NT2/D1 (cell line): ENCODE measurements at regions not wholly inside any gene's neighbourhood (a gene's known extent, or its start where the extent isn't known, plus 50 kb on each side); places are given as distances from the start of the nearest gene placed in this dataset.

Source experiments
- DNase-seq: peaks from one replicate; pipeline ENCODE4 v3.0.0-alpha.2; 2011; ENCODE audit warnings: low read depth, low spot score
- H3K27me3 ChIP-seq: 2 replicates; pipeline ENCODE4 v1.6.0; 2011; ENCODE audit warnings: mild to moderate bottlenecking; ENCODE audit not compliant: insufficient read length, insufficient read depth
- H3K36me3 ChIP-seq: 2 replicates; pipeline ENCODE4 v1.6.1; 2011; ENCODE audit warnings: mild to moderate bottlenecking, low read length, mixed read lengths; ENCODE audit not compliant: insufficient read depth, insufficient read length
- H3K4me1 ChIP-seq: 2 replicates; pipeline ENCODE4 v1.5.1; 2011; ENCODE audit not compliant: insufficient read depth, insufficient read length
- H3K4me3 ChIP-seq: 2 replicates; pipeline ENCODE4 v1.5.1; 2011; ENCODE audit warnings: low read depth; ENCODE audit not compliant: insufficient read length
- H3K9ac ChIP-seq: 2 replicates; pipeline ENCODE4 v1.6.0; 2011; ENCODE audit warnings: low read depth; ENCODE audit not compliant: insufficient read length
- H3K9me3 ChIP-seq: 2 replicates; pipeline ENCODE4 v1.5.1; 2011; ENCODE audit warnings: mild to moderate bottlenecking, low read length; ENCODE audit not compliant: insufficient read depth
- SUZ12 ChIP-seq: IDR thresholded peaks from 2 replicates; pipeline ENCODE4 v1.6.1; 2011; ENCODE audit not compliant: insufficient read length, insufficient read depth; ENCODE audit errors: extremely low read depth
- YY1 ChIP-seq: IDR thresholded peaks from 2 replicates; pipeline ENCODE4 v1.6.1; 2011; ENCODE audit not compliant: insufficient read length, insufficient read depth
- ZNF274 ChIP-seq: IDR thresholded peaks from 2 replicates; pipeline ENCODE4 v1.6.1; 2011; ENCODE audit warnings: mild to moderate bottlenecking, low read depth, low read length

DNA sequence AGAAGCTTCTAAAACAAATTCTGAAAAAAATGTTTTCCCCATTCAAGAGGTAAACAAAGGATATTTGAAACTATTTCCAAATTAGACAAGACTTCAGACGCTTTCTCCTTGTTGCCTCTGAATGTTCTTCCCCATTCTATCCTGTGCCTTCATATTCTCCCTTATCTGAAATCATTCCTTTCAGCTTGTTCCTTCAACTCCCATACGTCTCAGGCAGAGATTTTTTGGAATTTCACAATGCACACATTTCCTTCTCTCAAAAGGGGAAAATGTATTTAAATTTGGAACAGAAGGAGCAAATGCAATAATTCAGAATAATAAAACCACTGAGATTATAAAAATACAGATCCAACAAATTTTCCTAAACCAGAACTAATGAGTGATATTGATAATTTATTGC lies 198.7 kb upstream of the IVNS1ABP start:
- Histone ChIP-seq H3K9ac (no peak overlapping the region), H3K36me3 (no peaks in the 10 kb centered on the region), H3K9me3 (peaks cover 39% of the 10 kb centered on the region), H3K27me3 (no peaks in the 10 kb centered on the region), H3K4me3 (no peak overlapping the region), H3K4me1 (no peaks in the 10 kb centered on the region)
- TF ChIP-seq YY1 (no peak), SUZ12 (no peak)
- no peak for DNase-seq

DNA sequence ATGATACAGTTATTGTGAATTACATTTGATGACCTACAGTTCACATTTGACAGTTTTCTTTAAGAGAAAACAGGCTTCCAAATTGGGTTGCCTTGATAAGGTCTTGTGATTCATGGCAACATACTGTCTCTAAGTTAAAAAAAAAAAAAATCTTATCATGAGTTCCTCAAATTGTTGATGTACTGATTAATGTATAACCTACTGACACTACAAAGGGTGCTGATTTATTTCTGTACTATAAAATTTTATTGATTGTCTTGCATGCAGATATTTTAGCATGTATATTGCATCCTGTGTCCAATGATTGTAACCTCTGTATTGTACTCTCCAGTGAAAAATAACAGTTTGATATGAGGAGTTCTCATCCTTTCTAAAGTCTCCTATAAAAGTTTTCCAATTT lies 197.3 kb upstream of the IVNS1ABP start:
- Histone ChIP-seq H3K4me1 (no peaks in the 10 kb centered on the region), H3K4me3 (no peak overlapping the region), H3K9me3 (peaks cover 34% of the 10 kb centered on the region), H3K27me3 (no peaks in the 10 kb centered on the region), H3K9ac (no peak overlapping the region), H3K36me3 (no peaks in the 10 kb centered on the region)
- TF ChIP-seq YY1 (no peak), SUZ12 (no peak), ZNF274 (no peak)
- DNase-seq = no peak

DNA sequence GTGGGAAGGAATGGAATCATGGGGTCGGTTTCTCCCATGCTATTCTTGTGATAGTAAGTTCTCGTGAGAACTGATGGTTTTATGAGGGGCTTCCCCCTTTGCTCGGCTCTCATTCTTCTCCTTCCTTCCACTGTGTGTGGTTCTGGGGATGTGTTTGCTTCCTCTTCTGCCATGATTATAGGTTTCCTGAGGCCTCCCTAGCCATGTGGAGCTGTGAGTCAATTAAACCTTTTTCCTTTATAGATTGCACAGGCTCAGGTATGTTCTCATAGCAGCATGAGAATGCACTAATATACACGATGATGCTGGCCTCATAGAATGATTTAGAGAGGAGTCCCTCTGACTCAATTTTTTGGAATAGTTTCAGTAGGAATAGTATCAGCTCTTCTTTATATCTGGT lies 195.4 kb upstream of the IVNS1ABP start:
- Histone ChIP-seq H3K9me3 (peaks cover 15% of the 10 kb centered on the region), H3K36me3 (no peaks in the 10 kb centered on the region), H3K4me1 (no peaks in the 10 kb centered on the region), H3K9ac (no peak overlapping the region), H3K4me3 (no peak overlapping the region), H3K27me3 (no peaks in the 10 kb centered on the region)
- DNase-seq = no peak
- TF ChIP-seq ZNF274 (no peak), SUZ12 (no peak), YY1 (no peak)

DNA sequence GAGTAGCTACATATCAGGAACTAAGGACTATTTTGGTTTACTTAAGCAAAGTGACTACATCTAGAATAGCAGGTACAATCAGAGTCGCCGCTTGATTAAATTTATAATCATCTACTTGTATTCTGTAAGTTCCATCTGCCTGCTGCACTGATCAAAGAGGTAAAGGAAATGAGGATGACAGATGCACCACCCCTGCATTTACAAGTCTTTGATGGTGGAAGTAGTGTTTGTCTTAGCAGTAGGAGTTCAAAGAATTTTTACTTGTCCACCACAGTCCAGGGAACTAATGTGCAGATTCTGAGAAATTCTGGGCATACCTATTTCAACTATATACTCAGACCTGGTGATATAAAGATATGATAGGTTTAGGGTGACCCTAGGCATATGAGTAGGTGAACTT lies 184.1 kb upstream of the IVNS1ABP start:
- Histone ChIP-seq H3K4me3 (no peak overlapping the region), H3K9ac (no peak overlapping the region), H3K27me3 (no peaks in the 10 kb centered on the region), H3K4me1 (no peaks in the 10 kb centered on the region), H3K9me3 (no peaks in the 10 kb centered on the region), H3K36me3 (no peaks in the 10 kb centered on the region)
- TF ChIP-seq ZNF274 = no peak
- TF ChIP-seq SUZ12 = no peak
- no peak for TF ChIP-seq YY1
- no peak for DNase-seq

GRCh38 chr1:185500001-185500626 lies 183.1 kb upstream of the IVNS1ABP start:
- Histone ChIP-seq H3K4me3 (no peak overlapping the region), H3K9me3 (no peaks in the 10 kb centered on the region), H3K9ac (no peak overlapping the region), H3K27me3 (no peaks in the 10 kb centered on the region), H3K36me3 (no peaks in the 10 kb centered on the region), H3K4me1 (no peaks in the 10 kb centered on the region)
- no peak for DNase-seq
- TF ChIP-seq YY1 (no peak), ZNF274 (no peak), SUZ12 (no peak)

- DNase-seq = no peak
These were observed 181.2 kb upstream of the IVNS1ABP start for GRCh38 chr1:185498207-185498606.

DNA sequence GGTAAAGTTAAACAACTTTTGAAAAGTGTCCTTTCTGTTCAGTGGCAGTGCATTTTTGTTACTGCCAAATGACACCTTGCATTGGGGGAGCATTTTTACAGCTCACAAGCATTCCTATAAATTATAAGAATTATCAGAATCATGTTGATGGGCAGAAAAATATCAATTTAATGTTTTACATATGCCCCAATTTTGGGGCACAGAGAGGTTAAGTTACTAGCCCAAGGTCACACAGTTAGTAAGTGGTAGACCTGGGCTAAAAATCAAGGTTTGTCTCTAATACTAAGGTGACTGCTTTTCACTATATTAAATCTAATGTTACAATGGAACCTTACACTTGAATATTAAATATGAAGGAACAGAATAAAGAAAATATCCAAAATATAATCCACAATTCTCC lies 180.1 kb upstream of the IVNS1ABP start:
- no peak overlapping the region for H3K9ac ChIP-seq
- no peak for TF ChIP-seq YY1
- TF ChIP-seq SUZ12 = no peak
- no peak for TF ChIP-seq ZNF274
- no peak for DNase-seq
- no peaks in the 10 kb centered on the region for H3K36me3 ChIP-seq
- H3K4me1 ChIP-seq = no peaks in the 10 kb centered on the region
- no peaks in the 10 kb centered on the region for H3K27me3 ChIP-seq
- H3K9me3 ChIP-seq = no peaks in the 10 kb centered on the region
- no peak overlapping the region for H3K4me3 ChIP-seq

More at GRCh38 chr1:185498207-185498606, 181.2 kb upstream of the IVNS1ABP start:
- H3K4me1 ChIP-seq = no peaks in the 10 kb centered on the region
- no peak overlapping the region for H3K9ac ChIP-seq
- no peaks in the 10 kb centered on the region for H3K9me3 ChIP-seq
- H3K36me3 ChIP-seq = no peaks in the 10 kb centered on the region
- no peaks in the 10 kb centered on the region for H3K27me3 ChIP-seq
- no peak overlapping the region for H3K4me3 ChIP-seq
- no peak for TF ChIP-seq SUZ12
- no peak for TF ChIP-seq YY1
- no peak for TF ChIP-seq ZNF274

DNA sequence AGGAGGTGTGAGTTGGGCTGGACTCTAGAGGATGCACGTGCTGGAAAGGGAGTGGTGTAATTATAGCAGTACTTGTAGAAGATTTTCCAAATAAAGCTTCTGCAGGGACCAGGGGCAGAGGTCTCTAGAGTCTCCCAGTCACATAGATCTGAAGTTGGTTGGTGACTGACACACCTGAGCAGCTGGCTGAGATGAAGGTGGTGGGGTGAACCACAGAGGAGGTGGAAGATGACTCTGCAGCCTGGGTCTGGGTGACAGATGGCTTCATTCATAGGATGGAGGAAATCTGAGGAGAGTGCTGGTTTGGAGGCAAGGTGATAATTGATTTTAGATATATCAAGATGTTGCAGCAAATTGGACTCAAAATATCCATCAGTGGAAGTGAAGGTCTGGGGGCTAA lies 178.9 kb upstream of the IVNS1ABP start:
- Histone ChIP-seq H3K4me1 (no peaks in the 10 kb centered on the region), H3K36me3 (no peaks in the 10 kb centered on the region), H3K27me3 (no peaks in the 10 kb centered on the region), H3K9ac (no peak overlapping the region), H3K9me3 (no peaks in the 10 kb centered on the region), H3K4me3 (no peak overlapping the region)
- TF ChIP-seq ZNF274 (no peak), YY1 (no peak), SUZ12 (no peak)
- DNase-seq = no peak
